ENCODE measurements at regions not wholly inside any gene's neighbourhood (a gene's known extent, or its start where the extent isn't known, plus 50 kb on each side); places are given as distances from the start of the nearest gene placed in this dataset.

- Mint-ChIP-seq H3K4me3 (ENCODE audit: unreplicated experiment) (no peak overlapping the region), H3K27ac (ENCODE audit: unreplicated experiment) (no peak overlapping the region), H3K27me3 (ENCODE audit: low read depth, unreplicated experiment) (peaks cover 2% of the 10 kb centered on the region), H3K4me1 (ENCODE audit: low read depth, unreplicated experiment) (no peaks in the 10 kb centered on the region), H3K36me3 (ENCODE audit: low read depth, unreplicated experiment) (no peaks in the 10 kb centered on the region), H3K9me3 (ENCODE audit: unreplicated experiment) (peaks cover 2% of the 10 kb centered on the region)
- Histone ChIP-seq H3K27ac (ENCODE audit: low read depth, low read length) (no peak overlapping the region), H3K27me3 (ENCODE audit: insufficient read depth, low read length) (no peaks in the 10 kb centered on the region), H3K79me2 (ENCODE audit: insufficient read depth, low read length) (no peaks in the 10 kb centered on the region), H3K4me3 (ENCODE audit: insufficient read depth, low read depth, low read length) (no peak overlapping the region), H3K9ac (ENCODE audit: low read length) (no peak overlapping the region), H3K4me2 (ENCODE audit: low read length) (no peak overlapping the region), H3K4me1 (ENCODE audit: insufficient read depth, low read length) (peaks cover 8% of the 10 kb centered on the region), H4K20me1 (ENCODE audit: insufficient read depth, low read length) (no peaks in the 10 kb centered on the region), H2AFZ (ENCODE audit: low read depth, low read length) (no peak overlapping the region), H3K9me3 (ENCODE audit: insufficient read depth, low read depth, low read length) (no peaks in the 10 kb centered on the region), H3K36me3 (ENCODE audit: insufficient read depth, low read length) (no peaks in the 10 kb centered on the region)
- no peak for FAIRE-seq
- peak; percentile 85 for DNase-seq (ENCODE audit: low read depth)
- TF ChIP-seq, protein P1, sequence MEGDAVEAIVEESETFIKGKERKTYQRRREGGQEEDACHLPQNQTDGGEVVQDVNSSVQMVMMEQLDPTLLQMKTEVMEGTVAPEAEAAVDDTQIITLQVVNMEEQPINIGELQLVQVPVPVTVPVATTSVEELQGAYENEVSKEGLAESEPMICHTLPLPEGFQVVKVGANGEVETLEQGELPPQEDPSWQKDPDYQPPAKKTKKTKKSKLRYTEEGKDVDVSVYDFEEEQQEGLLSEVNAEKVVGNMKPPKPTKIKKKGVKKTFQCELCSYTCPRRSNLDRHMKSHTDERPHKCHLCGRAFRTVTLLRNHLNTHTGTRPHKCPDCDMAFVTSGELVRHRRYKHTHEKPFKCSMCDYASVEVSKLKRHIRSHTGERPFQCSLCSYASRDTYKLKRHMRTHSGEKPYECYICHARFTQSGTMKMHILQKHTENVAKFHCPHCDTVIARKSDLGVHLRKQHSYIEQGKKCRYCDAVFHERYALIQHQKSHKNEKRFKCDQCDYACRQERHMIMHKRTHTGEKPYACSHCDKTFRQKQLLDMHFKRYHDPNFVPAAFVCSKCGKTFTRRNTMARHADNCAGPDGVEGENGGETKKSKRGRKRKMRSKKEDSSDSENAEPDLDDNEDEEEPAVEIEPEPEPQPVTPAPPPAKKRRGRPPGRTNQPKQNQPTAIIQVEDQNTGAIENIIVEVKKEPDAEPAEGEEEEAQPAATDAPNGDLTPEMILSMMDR (IDR thresholded peaks at IDR 0.05; ENCODE audit: insufficient read depth, low read depth, low read length): no peak
- no peak for TF ChIP-seq EZH2 (IDR thresholded peaks at IDR 0.05; ENCODE audit: insufficient read depth, low read length)
Observed at GRCh38 chr12:30000401-30000800, 216.7 kb upstream of the TMTC1 start.

DNA sequence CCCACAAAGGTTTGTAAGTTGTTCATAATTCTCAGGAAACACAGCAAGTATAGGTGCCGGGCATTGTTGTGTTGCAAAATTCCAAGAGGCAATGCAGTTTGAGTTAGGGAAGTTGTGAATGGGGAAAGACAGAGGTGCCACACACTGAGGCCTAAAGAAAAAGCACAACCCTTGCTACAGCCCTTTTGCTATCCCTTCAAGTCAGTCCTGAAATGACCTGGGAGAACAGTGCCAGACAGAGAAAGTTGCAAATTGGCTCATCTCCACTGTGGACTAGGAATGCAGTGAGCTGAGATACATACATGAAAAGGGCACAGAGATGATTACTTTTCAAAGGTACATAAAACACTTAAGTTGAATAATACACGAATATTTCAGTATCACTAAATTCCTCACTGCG lies 213.3 kb upstream of the TMTC1 start:
- no peak overlapping the region for H3K9ac ChIP-seq (ENCODE audit: low read length)
- no peak overlapping the region for H3K4me2 ChIP-seq (ENCODE audit: low read length)
- no peaks in the 10 kb centered on the region for H3K79me2 ChIP-seq (ENCODE audit: insufficient read depth, low read length)
- H3K36me3 Mint-ChIP-seq (ENCODE audit: low read depth, unreplicated experiment): no peaks in the 10 kb centered on the region
- no peak overlapping the region for H2AFZ ChIP-seq (ENCODE audit: low read depth, low read length)
- H3K27me3 ChIP-seq (ENCODE audit: insufficient read depth, low read length): no peaks in the 10 kb centered on the region
- DNase-seq (ENCODE audit: low read depth) (no peak), FAIRE-seq (no peak)
- peaks cover 2% of the 10 kb centered on the region for H3K9me3 Mint-ChIP-seq (ENCODE audit: unreplicated experiment)
- no peaks in the 10 kb centered on the region for H3K36me3 ChIP-seq (ENCODE audit: insufficient read depth, low read length)
- H3K27me3 Mint-ChIP-seq (ENCODE audit: low read depth, unreplicated experiment): peaks cover 2% of the 10 kb centered on the region
- H3K4me3 ChIP-seq (ENCODE audit: insufficient read depth, low read depth, low read length): no peak overlapping the region
- no peaks in the 10 kb centered on the region for H3K9me3 ChIP-seq (ENCODE audit: insufficient read depth, low read depth, low read length)
- no peaks in the 10 kb centered on the region for H4K20me1 ChIP-seq (ENCODE audit: insufficient read depth, low read length)
- H3K4me1 Mint-ChIP-seq (ENCODE audit: low read depth, unreplicated experiment): no peaks in the 10 kb centered on the region
- TF ChIP-seq, protein P1 (IDR thresholded peaks at IDR 0.05; ENCODE audit: insufficient read depth, low read depth, low read length): no peak
- no peak for TF ChIP-seq EZH2 (IDR thresholded peaks at IDR 0.05; ENCODE audit: insufficient read depth, low read length)
- H3K27ac ChIP-seq (ENCODE audit: low read depth, low read length): no peak overlapping the region
- H3K4me1 ChIP-seq (ENCODE audit: insufficient read depth, low read length): peaks cover 8% of the 10 kb centered on the region
- no peak overlapping the region for H3K4me3 Mint-ChIP-seq (ENCODE audit: unreplicated experiment)
- H3K27ac Mint-ChIP-seq (ENCODE audit: unreplicated experiment): no peak overlapping the region

- H3K9me3 Mint-ChIP-seq (ENCODE audit: unreplicated experiment): no peaks in the 10 kb centered on the region
- Histone ChIP-seq H3K36me3 (ENCODE audit: insufficient read depth, low read length) (no peaks in the 10 kb centered on the region), H3K4me1 (ENCODE audit: insufficient read depth, low read length) (peaks cover 7% of the 10 kb centered on the region), H3K4me2 (ENCODE audit: low read length) (no peak overlapping the region), H2AFZ (ENCODE audit: low read depth, low read length) (no peak overlapping the region), H3K9me3 (ENCODE audit: insufficient read depth, low read depth, low read length) (no peaks in the 10 kb centered on the region), H3K27ac (ENCODE audit: low read depth, low read length) (no peak overlapping the region), H3K79me2 (ENCODE audit: insufficient read depth, low read length) (no peaks in the 10 kb centered on the region), H3K4me3 (ENCODE audit: insufficient read depth, low read depth, low read length) (no peak overlapping the region), H3K27me3 (ENCODE audit: insufficient read depth, low read length) (no peaks in the 10 kb centered on the region), H3K9ac (ENCODE audit: low read length) (no peak overlapping the region), H4K20me1 (ENCODE audit: insufficient read depth, low read length) (no peaks in the 10 kb centered on the region)
- H3K27ac Mint-ChIP-seq (ENCODE audit: unreplicated experiment): no peak overlapping the region
- DNase-seq (ENCODE audit: low read depth) (no peak), FAIRE-seq (no peak)
- TF ChIP-seq, protein P1 (IDR thresholded peaks at IDR 0.05; ENCODE audit: insufficient read depth, low read depth, low read length): no peak
- TF ChIP-seq EZH2 (IDR thresholded peaks at IDR 0.05; ENCODE audit: insufficient read depth, low read length): no peak
- H3K36me3 Mint-ChIP-seq (ENCODE audit: low read depth, unreplicated experiment): no peaks in the 10 kb centered on the region
- H3K4me3 Mint-ChIP-seq (ENCODE audit: unreplicated experiment): no peak overlapping the region
- no peaks in the 10 kb centered on the region for H3K4me1 Mint-ChIP-seq (ENCODE audit: low read depth, unreplicated experiment)
- H3K27me3 Mint-ChIP-seq (ENCODE audit: low read depth, unreplicated experiment): peaks cover 2% of the 10 kb centered on the region
Observed at GRCh38 chr12:29992366-29992765, 208.6 kb upstream of the TMTC1 start.
